Smooth muscle cell (in vitro differentiated cells): ENCODE measurements at regions not wholly inside any gene's neighbourhood (a gene's known extent, or its start where the extent isn't known, plus 50 kb on each side); places are given as distances from the start of the nearest gene placed in this dataset.
"Not testable (repeated sequence)": the region's sequence is repeated elsewhere in the genome, so short reads cannot be mapped to it uniquely, and the experiment has no call there.

Experiments used
- DNase-seq: peaks from one replicate; lab custom pipeline; 2025; ENCODE audit not compliant: unreplicated experiment; lab: John Stamatoyannopoulos, UW
- H2AFZ ChIP-seq: fragments of 200-600 bp; sonication (generic); 2 replicates; pipeline ENCODE4 v1.6.0; 2016; ENCODE audit warnings: antibody characterized with exemption, low read depth, mild to moderate bottlenecking
- H3F3A ChIP-seq: fragments of 200-600 bp; sonication (generic); 2 replicates; pipeline ENCODE4 v1.6.0; 2017; ENCODE audit warnings: antibody characterized with exemption, low read depth
- H3K27ac ChIP-seq: fragments of 200-600 bp; sonication (generic); 2 replicates; pipeline ENCODE4 v1.5.1; 2016; ENCODE audit warnings: low read depth, mild to moderate bottlenecking
- H3K27me3 ChIP-seq: fragments of 200-600 bp; sonication (generic); 2 replicates; pipeline ENCODE4 v1.6.1; 2016; ENCODE audit warnings: low read depth, mild to moderate bottlenecking
- H3K36me3 ChIP-seq: fragments of 200-600 bp; sonication (generic); 2 replicates; pipeline ENCODE4 v1.5.1; 2016; ENCODE audit warnings: low read depth
- H3K4me1 ChIP-seq: fragments of 200-600 bp; sonication (generic); 2 replicates; pipeline ENCODE4 v1.5.1; 2016; ENCODE audit warnings: low read depth
- H3K4me2 ChIP-seq: fragments of 200-600 bp; sonication (generic); 2 replicates; pipeline ENCODE4 v1.6.0; 2016; ENCODE audit warnings: mild to moderate bottlenecking
- H3K4me3 ChIP-seq: fragments of 200-600 bp; sonication (generic); 2 replicates; pipeline ENCODE4 v1.5.1; 2016; ENCODE audit warnings: mild to moderate bottlenecking
- H3K79me2 ChIP-seq: fragments of 200-600 bp; sonication (generic); 2 replicates; pipeline ENCODE4 v1.6.0; 2016; ENCODE audit warnings: low read depth, mild to moderate bottlenecking
- H3K9ac ChIP-seq: fragments of 200-600 bp; sonication (generic); 2 replicates; pipeline ENCODE4 v1.6.0; 2016; ENCODE audit warnings: low read depth
- H3K9me3 ChIP-seq: fragments of 200-600 bp; sonication (generic); replicated peaks from 2 replicates; pipeline ENCODE4 v1.5.1; 2016; ENCODE audit warnings: low read depth
- H4K20me1 ChIP-seq: fragments of 200-600 bp; sonication (generic); 2 replicates; pipeline ENCODE4 v1.6.0; 2016; ENCODE audit warnings: low read depth
- CTCF ChIP-seq: fragments of 200-600 bp; sonication (generic); IDR thresholded peaks from 2 replicates; pipeline ENCODE4 v1.5.1; 2017; ENCODE audit warnings: borderline replicate concordance, mild to moderate bottlenecking, antibody characterized with exemption; ENCODE audit not compliant: insufficient read depth, poor library complexity, severe bottlenecking
- WGBS: methylation state at CpG from one replicate; pipeline ENCODE4 v1.1.7; 2016; ENCODE audit warnings: low lambda C conversion rate; 5-methylcytosine and 5-hydroxymethylcytosine counted together

GRCh38 chr4:127406187-127406586 is 226.6 kb upstream of the INTU start:
- no peak for TF ChIP-seq CTCF
- Histone ChIP-seq H3K79me2 (no peaks in the 10 kb centered on the region), H3K9ac (no peak overlapping the region), H3K9me3 (no peaks in the 10 kb centered on the region), H3K27ac (no peak overlapping the region), H3K4me2 (no peak overlapping the region), H4K20me1 (no peaks in the 10 kb centered on the region), H3K4me1 (no peaks in the 10 kb centered on the region), H3K4me3 (no peak overlapping the region), H3F3A (no peaks in the 10 kb centered on the region), H3K27me3 (no peaks in the 10 kb centered on the region), H2AFZ (no peak overlapping the region), H3K36me3 (no peaks in the 10 kb centered on the region)
- no peak for DNase-seq
- WGBS: 82% methylated on average over 1 of the region's 1 CpG

GRCh38 chr4:127407572-127407971 is 225.2 kb upstream of the INTU start:
- H2AFZ ChIP-seq, H3K4me3 ChIP-seq, H3K9me3 ChIP-seq, H3K9ac ChIP-seq, H3K4me2 ChIP-seq, H3K4me1 ChIP-seq, H3K79me2 ChIP-seq, DNase-seq, H3K27ac ChIP-seq, H3F3A ChIP-seq, H3K27me3 ChIP-seq, H3K36me3 ChIP-seq, H4K20me1 ChIP-seq: not testable (repeated sequence)
- 80% methylated on average over 9 of the region's 9 CpGs for WGBS

GRCh38 chr4:127410201-127410600 is 222.6 kb upstream of the INTU start:
- H3K9me3 ChIP-seq: no peaks in the 10 kb centered on the region
- no peak overlapping the region for H3K4me3 ChIP-seq
- H3K36me3 ChIP-seq: no peaks in the 10 kb centered on the region
- H3K27me3 ChIP-seq: no peaks in the 10 kb centered on the region
- no peak for TF ChIP-seq CTCF
- H4K20me1 ChIP-seq: no peaks in the 10 kb centered on the region
- H3K79me2 ChIP-seq: no peaks in the 10 kb centered on the region
- no peak overlapping the region for H3K9ac ChIP-seq
- no peaks in the 10 kb centered on the region for H3K4me1 ChIP-seq
- H3K4me2 ChIP-seq: no peak overlapping the region
- no peaks in the 10 kb centered on the region for H3F3A ChIP-seq
- no peak overlapping the region for H2AFZ ChIP-seq
- H3K27ac ChIP-seq: no peak overlapping the region
- 91% methylated on average over 3 of the region's 3 CpGs for WGBS
- DNase-seq: no peak

- Histone ChIP-seq H3K79me2 (no peaks in the 10 kb centered on the region), H3K4me3 (no peak overlapping the region), H3K9me3 (no peaks in the 10 kb centered on the region), H4K20me1 (no peaks in the 10 kb centered on the region), H3F3A (no peaks in the 10 kb centered on the region), H3K36me3 (no peaks in the 10 kb centered on the region), H2AFZ (no peak overlapping the region), H3K27me3 (no peaks in the 10 kb centered on the region), H3K27ac (no peak overlapping the region), H3K9ac (no peak overlapping the region), H3K4me2 (no peak overlapping the region), H3K4me1 (no peaks in the 10 kb centered on the region)
- DNase-seq: no peak
- WGBS: 71% methylated on average over 2 of the region's 2 CpGs
- no peak for TF ChIP-seq CTCF
These were observed 222.1 kb upstream of the INTU start for GRCh38 chr4:127410644-127411043.
